ENCODE measurements at regions not wholly inside any gene's neighbourhood (a gene's known extent, or its start where the extent isn't known, plus 50 kb on each side); places are given as distances from the start of the nearest gene placed in this dataset.
"Not testable (repeated sequence)": the region's sequence is repeated elsewhere in the genome, so short reads cannot be mapped to it uniquely, and the experiment has no call there.

DNA sequence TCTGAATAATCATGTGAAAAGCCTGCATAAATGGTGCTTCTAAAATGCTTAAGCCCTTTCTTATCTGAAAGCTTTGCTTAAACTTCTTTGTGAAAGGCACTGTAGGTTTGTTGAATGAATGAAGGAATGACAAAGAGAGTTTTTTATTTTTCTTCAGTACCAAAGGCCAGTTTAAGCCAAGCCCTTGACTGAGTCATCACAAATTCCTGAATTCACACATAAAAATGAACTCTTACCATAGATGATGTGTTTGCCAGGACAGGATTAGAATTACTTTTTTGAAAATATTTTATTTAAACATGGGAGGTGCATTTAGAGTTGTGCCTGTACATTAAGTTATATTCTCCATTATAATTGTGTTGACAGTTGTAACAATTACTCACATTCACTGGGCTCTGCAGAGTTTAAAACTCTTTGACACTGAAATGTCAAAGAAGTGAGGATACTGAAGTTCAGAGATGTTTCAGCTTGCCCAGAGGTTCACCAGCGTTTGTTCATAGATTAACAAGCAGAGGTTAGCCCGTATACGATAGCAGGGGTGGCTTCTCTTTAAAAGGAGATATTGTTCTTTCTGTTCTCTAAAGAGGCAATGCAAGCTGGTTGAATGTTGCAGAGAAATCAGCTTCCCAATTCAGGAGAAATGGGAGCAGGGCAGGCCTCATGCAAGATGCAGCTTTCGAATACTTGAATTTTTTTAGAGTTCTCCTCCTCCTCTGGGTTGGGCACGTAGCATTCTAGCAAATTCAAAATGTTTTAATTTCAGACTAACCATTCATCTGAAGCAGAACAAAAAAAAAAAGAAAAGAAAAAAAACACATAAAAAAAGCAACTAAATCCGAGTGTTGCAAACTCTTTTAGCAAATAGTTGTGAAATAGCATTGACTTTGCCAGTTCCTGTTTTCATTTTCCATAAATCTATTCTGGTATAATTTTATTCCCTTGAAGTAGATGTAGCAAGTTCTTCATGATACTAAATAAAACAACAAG, 358.7 kb upstream of the KLF4 start:
- no peak for DNase-seq

DNA sequence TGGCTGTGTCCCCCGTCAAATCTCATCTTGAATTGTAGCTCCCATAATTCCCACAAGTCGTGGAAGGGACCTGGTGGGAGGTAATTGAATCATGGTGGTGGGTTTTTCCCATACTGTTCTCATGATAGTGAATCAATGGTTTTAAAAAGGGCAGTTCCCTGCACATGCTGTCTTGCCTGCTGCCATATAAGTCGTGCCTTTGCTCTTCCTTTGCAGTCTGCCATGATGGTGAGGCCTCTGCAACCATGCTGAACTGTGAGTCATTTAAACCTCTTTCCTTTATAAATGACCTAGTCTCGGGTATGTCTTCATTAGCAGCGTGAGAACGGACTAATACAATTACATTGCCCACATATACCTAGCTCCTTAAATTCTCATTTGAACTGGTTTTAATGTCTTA, 353.0 kb upstream of the KLF4 start:
- no peak for DNase-seq

DNA sequence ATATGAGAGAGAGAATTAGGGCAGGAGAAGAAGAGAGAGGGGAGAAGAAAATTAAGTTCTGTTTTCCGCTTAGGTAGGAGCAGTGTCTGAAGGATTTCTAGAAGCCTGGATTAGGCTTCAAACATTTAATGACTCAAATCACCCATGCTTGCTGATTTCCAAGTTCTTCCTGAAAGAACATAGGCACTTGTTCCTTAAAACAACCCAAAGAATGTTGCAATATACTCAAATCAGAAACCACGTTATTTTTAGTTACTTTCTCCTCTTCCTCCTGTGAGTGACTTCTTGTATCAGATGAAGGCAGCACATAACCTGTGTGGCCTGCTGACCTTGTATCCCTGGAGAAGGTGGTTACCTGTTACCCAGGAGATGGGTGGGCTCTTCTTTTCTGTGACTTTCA, 351.5 kb upstream of the KLF4 start:
- no peak for DNase-seq

DNA sequence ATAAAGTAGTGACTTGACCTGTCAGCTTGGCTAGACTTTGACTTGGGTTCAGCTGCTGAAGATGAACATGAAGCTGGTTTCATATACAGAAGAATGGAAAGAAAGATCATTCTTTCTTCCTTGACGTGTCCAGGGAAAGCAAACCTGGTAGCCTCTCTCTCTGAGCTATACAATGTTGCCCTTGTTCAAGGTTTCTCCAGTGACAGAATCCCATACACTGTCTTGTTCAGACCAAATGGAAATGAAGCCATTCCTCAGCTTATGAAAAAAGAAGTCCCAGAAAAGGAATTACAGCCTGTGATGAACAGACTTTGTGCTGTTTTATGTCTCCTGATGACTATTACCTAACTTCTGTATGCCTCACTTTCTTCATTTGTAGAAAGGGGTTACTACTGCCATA, 349.8 kb upstream of the KLF4 start:
- no peak for DNase-seq

DNA sequence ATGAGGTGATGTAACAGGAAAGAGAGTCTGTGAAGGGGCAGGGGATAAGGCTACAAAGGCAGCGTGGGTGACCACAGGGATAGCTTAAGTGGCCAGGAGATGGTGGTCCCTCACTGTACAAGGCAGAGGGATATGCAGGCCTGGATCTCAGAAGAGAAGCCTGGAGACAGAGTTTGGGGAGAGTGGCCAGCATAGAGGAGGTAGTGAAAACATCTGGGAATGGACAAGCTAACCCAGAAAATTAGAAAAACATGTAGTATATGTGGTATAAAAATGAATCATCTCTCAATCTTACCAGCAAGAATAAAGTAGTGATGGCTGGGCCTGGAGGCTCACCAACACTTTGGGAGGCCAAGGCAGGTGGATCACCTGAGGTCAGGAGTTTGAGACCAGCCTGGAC, 349.2 kb upstream of the KLF4 start:
- no peak for DNase-seq

DNA sequence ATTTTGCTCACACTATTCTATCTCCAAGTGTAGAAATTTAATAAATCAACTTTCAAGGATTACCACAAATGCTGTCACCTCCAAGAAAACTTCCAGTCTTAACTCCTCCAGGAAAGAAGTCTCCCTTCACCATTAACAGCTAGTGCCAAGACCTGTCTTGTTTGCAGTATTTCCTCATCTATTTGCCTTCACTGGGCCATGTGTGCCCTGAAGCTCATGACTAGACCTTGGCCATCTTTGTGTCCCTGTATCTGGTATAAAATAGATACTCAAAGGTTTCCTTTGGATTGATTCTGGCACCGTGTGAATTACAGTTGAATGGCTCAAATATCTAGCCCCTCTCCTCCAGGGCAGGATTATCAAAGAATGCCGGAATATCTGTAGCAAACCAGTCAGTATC, 346.7 kb upstream of the KLF4 start:
- DNase-seq: no peak

DNA sequence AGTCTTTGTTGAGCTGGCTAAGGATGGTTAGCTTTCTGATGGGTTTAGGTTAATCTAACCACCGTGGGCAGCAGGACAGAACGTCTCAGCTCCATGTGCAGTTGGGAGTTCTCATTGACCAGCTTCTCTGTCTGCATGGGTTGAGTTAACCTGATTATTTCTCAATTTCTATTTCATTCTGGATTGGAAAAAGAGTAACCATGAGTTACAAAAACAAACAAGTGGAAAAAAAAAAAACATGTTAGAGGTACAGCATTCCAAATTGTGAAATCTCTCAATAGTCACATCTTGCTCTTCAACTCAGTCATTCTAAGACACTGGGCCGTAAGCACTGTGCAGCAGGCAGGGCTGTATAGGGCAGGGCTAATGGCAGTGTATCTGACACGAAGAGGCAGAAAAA, 343.7 kb upstream of the KLF4 start:
- DNase-seq: no peak

DNA sequence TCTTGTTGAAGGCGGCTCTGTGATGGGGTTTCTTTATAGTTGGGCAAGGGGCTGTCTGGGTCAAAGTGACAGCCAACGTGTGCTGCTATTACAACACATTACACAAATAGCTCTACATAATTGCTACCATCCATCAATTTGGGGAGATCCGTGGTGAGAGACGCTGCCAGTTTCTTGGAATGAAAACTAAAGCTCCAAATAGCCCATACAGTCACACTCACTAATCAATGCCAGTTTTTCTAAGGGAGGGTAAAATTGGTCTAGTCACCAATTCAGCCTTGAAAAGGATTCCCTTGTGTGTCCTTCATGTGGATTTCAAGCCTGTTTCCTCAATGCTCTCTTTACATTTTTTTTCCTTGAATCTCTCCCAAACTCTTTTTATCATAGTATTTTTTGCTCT, 343.3 kb upstream of the KLF4 start:
- DNase-seq: no peak

DNA sequence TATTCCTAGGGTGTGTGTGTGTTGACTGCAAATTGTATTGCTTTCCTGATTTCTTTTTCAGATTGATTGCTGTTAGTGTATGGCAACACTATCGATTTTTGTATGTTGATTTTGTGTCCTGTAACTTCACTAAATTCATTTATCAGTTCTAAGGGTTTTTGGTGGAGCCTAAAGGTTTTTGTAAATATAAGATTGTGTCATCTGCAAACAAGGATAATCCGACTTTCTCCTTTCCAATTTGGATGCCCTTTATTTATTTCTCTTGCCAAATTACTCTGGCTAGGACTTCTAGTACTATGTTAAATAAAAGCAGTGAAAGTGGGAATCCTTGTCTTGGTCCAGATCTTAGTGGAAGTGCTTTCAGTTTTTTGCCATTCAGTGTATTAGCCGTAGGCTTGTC, 340.9 kb upstream of the KLF4 start:
- DNase-seq: no peak

DNA sequence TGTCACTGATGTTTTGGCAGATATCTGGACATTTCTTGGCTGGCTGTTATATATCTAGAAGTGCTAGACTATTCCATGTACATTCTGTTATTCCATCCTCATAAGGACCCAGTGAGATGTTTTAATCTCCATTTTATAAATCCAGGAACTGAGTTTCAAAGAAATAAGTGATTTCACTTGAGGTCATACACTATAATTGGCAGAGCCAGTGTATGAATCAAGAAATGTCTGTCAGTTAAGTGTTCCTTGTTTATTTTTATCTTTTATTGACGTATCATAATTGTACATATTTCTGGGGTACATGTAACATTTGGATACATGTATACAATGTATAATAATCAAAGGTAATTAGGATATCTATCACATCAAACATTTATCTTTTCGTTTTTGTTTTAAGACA, 338.3 kb upstream of the KLF4 start:
- DNase-seq: no peak

DNA sequence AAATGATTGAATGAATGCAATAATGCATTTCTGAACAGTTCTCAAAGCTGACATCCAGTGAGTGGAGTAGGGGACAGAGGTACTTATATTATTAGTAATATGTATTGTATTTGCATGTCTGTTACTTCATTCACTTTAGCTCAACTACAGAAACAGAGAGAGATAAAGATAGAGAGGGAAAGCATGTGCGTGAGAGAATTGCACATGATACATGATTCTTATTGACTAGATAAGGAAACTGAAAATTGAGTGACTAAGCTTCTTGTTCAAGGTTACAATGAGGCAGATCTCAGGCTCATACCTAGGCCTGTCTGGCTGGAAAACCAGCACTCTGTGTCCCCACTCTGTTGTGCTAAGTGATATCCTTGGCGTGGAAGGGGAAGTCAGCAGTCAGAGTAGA, 337.7 kb upstream of the KLF4 start:
- no peak for DNase-seq

DNA sequence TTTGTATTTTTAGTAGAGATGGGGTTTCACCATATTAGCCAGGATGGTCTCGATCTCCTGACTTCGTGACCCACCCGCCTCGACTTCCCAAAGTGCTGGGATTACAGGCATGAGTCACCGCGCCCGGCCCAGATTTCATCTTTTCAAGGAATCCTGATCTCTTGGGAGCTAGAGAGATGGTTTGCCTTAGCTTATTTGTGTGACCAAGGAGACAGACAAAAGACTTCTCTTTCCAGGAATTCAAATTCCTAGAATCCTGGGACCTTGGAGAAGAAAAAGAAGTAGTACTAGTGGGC, 337.1 kb upstream of the KLF4 start:
- not testable (repeated sequence) for DNase-seq

DNA sequence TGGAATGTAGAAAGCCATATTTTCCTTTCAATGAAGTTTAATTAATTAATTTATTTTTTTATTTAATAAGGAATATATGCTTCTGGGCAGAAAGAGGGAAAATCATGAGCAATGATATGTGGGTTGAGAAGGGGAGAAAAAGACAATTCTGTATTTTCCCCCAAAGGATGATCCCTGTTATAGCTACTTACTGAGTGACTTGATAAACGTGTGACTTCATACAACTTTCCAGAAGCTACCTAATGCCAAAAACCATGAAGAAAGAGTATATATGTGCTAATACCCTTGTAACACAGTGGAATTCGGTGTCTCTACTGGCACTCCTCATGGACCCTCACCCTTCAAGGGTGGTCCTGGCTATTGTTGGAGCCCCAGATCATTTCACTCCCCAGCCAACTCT, 335.0 kb upstream of the KLF4 start:
- DNase-seq: no peak

DNA sequence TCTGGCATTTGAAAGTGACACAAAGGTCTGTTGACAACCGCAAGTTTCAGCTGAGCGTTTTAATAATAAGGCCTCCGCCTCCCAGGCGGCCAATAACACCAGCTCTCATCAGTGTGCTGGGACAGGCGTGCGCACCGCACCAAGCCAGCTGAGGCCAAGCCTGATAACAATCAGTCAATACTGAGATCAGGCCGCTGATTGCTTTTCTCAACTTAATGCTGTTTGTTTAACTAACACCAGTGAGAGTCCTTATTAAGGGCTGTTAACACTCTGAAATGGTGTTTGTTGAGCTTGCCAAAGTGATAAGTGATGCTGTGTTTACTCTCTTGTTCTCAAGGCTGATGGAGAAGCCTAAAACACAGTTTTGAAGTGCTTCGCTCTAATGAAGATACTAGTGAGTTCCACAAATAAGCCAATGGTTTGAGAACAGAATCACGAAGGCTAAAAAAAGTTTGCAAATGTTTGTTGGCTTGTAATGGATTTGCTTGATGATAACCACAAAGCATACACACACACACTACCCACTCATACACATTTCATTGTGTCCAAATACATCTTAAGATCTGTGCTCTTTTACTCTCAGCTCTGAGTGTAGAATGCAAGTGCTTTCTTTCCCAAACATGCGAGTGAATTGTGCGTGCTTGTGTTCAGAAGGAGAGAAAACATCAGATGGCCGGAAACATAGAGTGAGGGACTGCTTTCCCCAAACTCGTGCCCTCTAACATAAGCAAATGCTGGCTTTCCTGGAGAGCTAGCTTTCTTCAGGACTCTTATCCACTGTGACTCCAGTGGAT, 330.4 kb upstream of the KLF4 start:
- peak; percentile 97 for DNase-seq

DNA sequence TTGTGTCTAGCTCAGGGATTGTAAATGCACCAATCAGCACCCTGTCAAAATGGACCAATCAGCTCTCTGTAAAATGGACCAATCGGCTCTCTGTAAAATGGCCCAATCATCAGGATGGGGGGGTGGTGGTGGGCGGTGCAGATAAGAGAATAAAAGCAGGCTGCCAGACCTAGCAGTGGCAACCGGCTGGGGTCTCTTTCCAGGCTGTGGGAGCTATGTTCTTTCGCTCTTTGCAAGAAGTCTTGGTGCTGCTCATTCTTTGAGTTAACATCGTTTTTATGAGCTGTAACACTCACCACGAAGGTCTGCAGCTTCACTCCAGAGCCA, 328.9 kb upstream of the KLF4 start:
- DNase-seq: not testable (repeated sequence)

DNA sequence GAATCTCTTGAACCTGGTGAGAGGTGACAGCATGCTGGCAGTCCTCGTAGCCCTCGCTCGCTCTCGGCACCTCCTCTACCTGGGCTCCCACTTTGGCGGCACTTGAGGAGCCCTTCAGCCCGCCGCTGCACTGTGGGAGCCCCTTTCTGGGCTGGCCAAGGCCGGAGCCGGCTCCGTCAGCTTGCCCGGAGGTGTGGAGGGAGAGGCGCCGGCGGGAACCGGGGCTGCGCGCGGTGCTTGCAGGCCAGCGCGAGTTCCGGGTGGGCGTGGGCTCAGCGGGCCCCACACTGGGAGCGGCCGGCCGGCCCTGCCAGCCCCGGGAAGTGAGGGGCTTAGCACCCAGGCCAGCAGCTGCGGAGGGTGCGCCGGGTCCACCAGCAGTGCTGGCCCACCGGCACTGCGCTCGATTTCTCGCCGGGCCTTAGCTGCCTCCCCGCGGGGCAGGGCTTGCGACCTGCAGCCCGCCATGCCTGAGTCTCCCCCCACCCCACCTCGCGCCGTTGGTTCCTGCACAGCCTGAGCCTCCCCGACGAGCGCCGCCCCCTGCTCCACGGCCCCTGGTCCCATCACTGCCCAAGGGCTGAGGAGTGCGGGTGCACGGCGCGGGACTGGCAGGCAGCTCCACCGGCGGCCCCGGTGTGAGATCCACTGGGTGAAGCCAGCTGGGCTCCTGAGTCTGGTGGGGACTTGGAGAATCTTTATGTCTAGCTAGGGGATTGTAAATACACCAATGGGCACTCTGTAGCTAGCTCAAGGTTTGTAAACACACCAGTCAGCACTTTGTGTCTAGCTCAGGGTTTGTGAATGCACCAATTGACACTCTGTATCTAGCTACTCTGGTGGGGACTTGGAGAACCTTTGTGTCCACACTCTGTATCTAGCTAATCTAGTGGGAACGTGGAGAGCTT, 328.3 kb upstream of the KLF4 start:
- not testable (repeated sequence) for DNase-seq

DNA sequence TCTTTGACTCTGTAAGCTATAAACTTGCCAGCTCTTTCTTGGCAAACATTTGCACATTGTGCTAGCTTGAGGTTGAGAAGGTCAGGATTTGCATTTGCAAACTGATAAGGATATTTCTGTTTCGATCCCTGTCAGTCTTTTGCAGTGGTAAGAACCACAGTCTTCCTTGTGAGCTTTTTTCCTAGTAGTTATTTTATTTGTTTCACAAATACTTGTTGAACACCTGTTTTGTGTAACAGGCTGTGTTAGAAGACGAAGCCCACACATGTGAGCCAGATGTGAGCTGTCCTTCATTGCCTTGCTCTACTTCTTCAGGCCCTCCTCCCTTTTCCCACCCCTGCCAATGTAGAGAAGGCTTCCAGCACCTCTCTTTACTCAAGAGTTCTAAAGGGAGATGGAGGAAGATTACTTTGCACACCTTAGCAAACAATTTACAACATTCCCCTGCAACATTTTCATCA, 327.0 kb upstream of the KLF4 start:
- no peak for DNase-seq

DNA sequence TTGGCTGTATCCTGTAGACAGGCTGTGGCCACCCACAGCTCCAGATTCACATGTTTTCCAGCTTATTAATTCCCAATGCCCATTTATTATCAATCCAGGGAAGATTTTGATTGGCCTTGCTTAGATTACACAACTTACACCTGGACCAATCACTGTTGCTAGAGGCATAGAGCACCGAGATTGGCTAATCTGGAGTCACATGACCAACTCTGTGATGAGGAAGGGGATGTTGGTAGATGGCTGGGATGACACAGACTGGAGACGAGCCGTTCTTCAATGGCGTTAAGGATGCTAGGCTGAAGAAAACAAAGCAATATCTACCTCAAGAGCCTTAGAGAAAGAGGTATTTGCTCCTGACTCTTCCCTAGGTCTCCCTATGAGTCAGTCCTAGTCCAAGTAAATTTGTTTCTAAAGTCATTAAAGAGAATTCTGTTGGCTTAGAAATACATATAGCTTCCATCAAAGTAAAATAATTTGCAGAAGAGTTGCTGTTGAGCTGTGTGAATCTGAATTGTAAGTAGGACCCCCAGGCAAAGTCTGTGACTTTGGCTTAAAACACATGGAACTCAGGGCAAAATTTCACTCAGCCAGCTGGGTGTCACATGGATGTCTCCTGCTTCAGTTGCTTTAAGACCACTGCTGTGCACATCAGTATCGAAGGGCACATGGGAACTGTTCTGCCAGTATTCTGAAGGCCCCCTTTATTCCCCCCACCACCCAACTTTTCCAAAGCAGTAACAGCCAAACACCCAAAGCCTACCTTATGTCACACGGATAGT, 326.4 kb upstream of the KLF4 start:
- no peak for DNase-seq

DNA sequence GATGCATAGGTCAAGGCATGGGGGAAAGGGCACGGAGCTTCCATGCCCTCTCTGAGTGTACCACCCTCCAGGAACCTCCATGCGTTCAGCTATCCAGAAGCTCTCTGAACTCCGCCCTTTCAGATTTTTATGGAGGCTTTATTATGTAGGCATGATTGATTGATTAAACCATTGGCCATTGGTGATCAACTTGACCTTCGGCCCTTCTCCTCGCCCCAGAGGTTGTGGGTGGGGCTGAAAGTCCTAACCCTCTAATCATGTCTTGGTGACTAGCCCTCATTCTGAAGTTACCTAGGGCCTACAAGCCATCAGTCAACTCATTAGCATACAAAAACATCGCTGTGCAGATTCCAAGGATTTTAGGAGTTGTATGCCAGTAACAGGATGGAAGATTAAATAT, 323.7 kb upstream of the KLF4 start:
- DNase-seq: no peak

DNA sequence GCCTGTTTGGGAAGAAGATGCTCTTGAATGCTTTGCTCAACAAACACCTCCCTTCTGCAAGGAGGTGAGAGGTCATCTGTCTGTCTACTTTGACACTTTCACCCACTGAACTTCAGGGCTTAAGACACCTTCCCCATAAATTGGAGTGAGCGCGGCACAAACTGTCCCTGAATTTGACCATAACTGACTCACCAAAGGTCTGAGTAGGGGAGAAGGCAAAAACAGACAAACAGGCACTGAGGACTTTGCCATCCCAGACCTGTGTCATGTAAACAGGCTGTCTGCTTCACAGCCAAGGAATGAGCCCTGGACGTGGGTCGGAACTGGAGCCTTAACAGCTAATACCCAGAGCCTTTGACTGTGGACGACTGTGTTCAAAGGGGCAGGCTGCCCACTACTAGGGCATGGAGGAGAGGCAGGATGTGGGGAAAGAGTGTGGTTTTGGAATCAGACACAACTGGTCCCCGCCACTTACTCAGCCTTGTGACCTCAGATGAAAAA, 320.9 kb upstream of the KLF4 start:
- no peak for DNase-seq

DNA sequence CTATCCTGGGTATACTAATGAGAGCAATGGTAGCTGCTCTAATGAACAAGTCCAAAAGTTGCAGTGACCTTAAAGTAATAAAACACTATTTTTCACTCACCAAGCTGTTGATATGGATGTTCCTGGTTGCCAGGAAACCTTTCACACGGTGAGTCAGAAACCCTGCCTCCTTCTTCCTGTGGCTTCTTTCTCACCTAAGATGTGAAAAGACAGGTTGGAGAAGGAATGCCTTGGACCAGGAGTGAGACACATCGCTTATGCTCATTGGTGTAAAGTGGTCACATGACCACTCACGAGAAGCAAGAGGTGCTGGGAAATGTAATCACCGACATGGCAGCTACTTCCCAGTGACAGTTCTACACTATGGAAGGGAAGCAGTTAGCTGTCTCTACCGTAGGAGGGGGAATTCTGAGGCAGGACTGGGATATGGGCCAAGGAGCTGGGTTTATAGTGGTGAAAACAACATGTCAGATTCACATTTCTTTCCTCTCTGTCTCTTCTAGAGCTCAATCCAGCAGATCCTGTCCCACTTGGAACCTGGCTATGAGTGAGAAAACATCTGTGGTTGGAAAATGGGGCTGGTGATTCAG, 320.4 kb upstream of the KLF4 start:
- DNase-seq: no peak

DNA sequence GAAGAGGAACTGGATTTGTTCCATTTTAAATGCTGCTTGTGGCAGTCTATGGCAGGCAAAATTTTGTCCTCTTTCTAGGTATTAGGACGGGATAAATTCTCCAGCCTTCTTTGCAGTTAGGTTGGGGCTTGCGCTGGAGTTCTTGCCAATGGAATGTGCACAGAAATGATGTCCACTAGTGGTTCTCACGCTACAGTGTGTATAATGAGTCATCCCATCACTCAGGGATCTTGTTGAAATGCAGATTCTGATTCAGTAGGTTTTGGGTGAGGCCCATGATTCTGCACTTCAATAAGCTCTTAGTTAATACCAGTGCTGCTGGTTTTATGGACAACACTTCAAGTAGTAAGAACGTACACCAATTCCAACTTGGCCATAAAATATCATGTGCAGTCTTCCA, 317.6 kb upstream of the KLF4 start:
- no peak for DNase-seq
